H9 (cell line): ENCODE measurements at regions not wholly inside any gene's neighbourhood (a gene's known extent, or its start where the extent isn't known, plus 50 kb on each side); places are given as distances from the start of the nearest gene placed in this dataset.

Source experiments
- DNase-seq: peaks from one replicate; pipeline ENCODE4 v3.0.0-alpha.2; 2017
- H2AFZ ChIP-seq: one replicate; pipeline ENCODE4 v1.6.1; 2013; ENCODE audit warnings: mild to moderate bottlenecking, low read length, control low read depth, moderate library complexity
- H2AK5ac ChIP-seq: 2 replicates; pipeline ENCODE4 v1.6.1; 2013; ENCODE audit warnings: low read length, control low read depth, mixed read lengths; ENCODE audit not compliant: insufficient read length
- H2BK120ac ChIP-seq: one replicate; pipeline ENCODE4 v1.6.1; 2013; ENCODE audit warnings: low read depth, mild to moderate bottlenecking, low read length, control low read depth, inconsistent platforms; ENCODE audit not compliant: poor library complexity, severe bottlenecking
- H2BK12ac ChIP-seq: 2 replicates; pipeline ENCODE4 v1.6.1; 2013; ENCODE audit warnings: low read length, control low read depth, mixed read lengths, low read depth; ENCODE audit not compliant: insufficient read length
- H2BK15ac ChIP-seq: 2 replicates; pipeline ENCODE4 v1.6.1; 2013; ENCODE audit warnings: low read depth, low read length, control low read depth
- H2BK20ac ChIP-seq: one replicate; pipeline ENCODE4 v1.6.1; 2013; ENCODE audit warnings: low read depth, mild to moderate bottlenecking, low read length, control low read depth, inconsistent platforms; ENCODE audit not compliant: poor library complexity, severe bottlenecking
- H2BK5ac ChIP-seq: 2 replicates; pipeline ENCODE4 v1.6.1; 2013; ENCODE audit warnings: low read length, control low read depth, mixed read lengths; ENCODE audit not compliant: insufficient read length
- H3K14ac ChIP-seq: 2 replicates; pipeline ENCODE4 v1.6.1; 2013; ENCODE audit warnings: low read length, control low read depth; ENCODE audit not compliant: insufficient read depth
- H3K18ac ChIP-seq: 2 replicates; pipeline ENCODE4 v1.6.1; 2013; ENCODE audit warnings: low read depth, mild to moderate bottlenecking, mixed read lengths, low read length, control low read depth; ENCODE audit not compliant: insufficient read length
- H3K23ac ChIP-seq: 2 replicates; pipeline ENCODE4 v1.6.1; 2013; ENCODE audit warnings: low read length, control low read depth, mixed read lengths, low read depth; ENCODE audit not compliant: insufficient read length
- H3K23me2 ChIP-seq: 2 replicates; pipeline ENCODE4 v1.6.1; 2013; ENCODE audit warnings: low read depth, mild to moderate bottlenecking, mixed read lengths, low read length, control low read depth; ENCODE audit not compliant: insufficient read length, poor library complexity, severe bottlenecking
- H3K27ac ChIP-seq: 2 replicates; pipeline ENCODE4 v1.5.1; 2013; ENCODE audit warnings: low read length, control low read depth, mixed read lengths, low read depth; ENCODE audit not compliant: insufficient read length
- H3K27me3 ChIP-seq: 2 replicates; pipeline ENCODE4 v1.6.1; 2013; ENCODE audit warnings: low read length, control low read depth, inconsistent platforms; ENCODE audit not compliant: insufficient read depth
- H3K4ac ChIP-seq: 2 replicates; pipeline ENCODE4 v1.6.1; 2013; ENCODE audit warnings: low read depth, mild to moderate bottlenecking, control low read depth, inconsistent platforms, low read length, moderate library complexity
- H3K4me1 ChIP-seq: 2 replicates; pipeline ENCODE4 v1.6.1; 2013; ENCODE audit warnings: low read length, control low read depth, inconsistent platforms; ENCODE audit not compliant: insufficient read depth
- H3K4me2 ChIP-seq: 2 replicates; pipeline ENCODE4 v1.6.1; 2013; ENCODE audit warnings: low read length, control low read depth, mixed read lengths; ENCODE audit not compliant: insufficient read length, insufficient read depth
- H3K56ac ChIP-seq: 2 replicates; pipeline ENCODE4 v1.6.1; 2013; ENCODE audit warnings: low read depth, mild to moderate bottlenecking, mixed read lengths, low read length, control low read depth; ENCODE audit not compliant: insufficient read length
- H3K79me1 ChIP-seq: 2 replicates; pipeline ENCODE4 v1.6.1; 2013; ENCODE audit warnings: low read depth, mild to moderate bottlenecking, moderate library complexity, low read length, control low read depth, inconsistent platforms; ENCODE audit not compliant: insufficient read depth, poor library complexity, severe bottlenecking
- H3K79me2 ChIP-seq: 2 replicates; pipeline ENCODE4 v1.6.1; 2013; ENCODE audit warnings: low read length, control low read depth, inconsistent platforms; ENCODE audit not compliant: insufficient read depth
- H3K9ac ChIP-seq: 2 replicates; pipeline ENCODE4 v1.6.1; 2013; ENCODE audit warnings: low read length, control low read depth, mixed read lengths; ENCODE audit not compliant: insufficient read length; ENCODE audit errors: extremely low read depth
- H3K9me3 ChIP-seq: one replicate; pipeline ENCODE4 v1.6.1; 2013; ENCODE audit warnings: low read depth, low read length, inconsistent platforms; ENCODE audit not compliant: control insufficient read depth
- H3T11ph ChIP-seq: one replicate; pipeline ENCODE4 v1.6.1; 2013; ENCODE audit warnings: mild to moderate bottlenecking, low read length, control low read depth, inconsistent platforms
- H4K20me1 ChIP-seq: one replicate; pipeline ENCODE4 v1.6.1; 2013; ENCODE audit not compliant: control insufficient read depth, insufficient read length, insufficient read depth
- H4K5ac ChIP-seq: 2 replicates; pipeline ENCODE4 v1.6.1; 2013; ENCODE audit warnings: low read depth, mild to moderate bottlenecking, mixed read lengths, low read length, control low read depth; ENCODE audit not compliant: insufficient read length
- H4K8ac ChIP-seq: replicated peaks from 2 replicates; pipeline ENCODE4 v1.6.1; 2013; ENCODE audit warnings: low read length, control low read depth, mixed read lengths, low read depth; ENCODE audit not compliant: insufficient read length
- H4K91ac ChIP-seq: 2 replicates; pipeline ENCODE4 v1.6.1; 2013; ENCODE audit warnings: low read depth, mild to moderate bottlenecking, moderate library complexity, mixed read lengths, low read length, control low read depth; ENCODE audit not compliant: insufficient read length
- H3K27ac Mint-ChIP-seq, 3 experiments: 2 replicates in 2 of 3; 3 replicates in 1 of 3; pipeline ENCODE4 v1.8.0; 2020 to 2021; ENCODE audit warnings: mixed read lengths in 3 of 3, mild to moderate bottlenecking in 1 of 3, moderate library complexity in 1 of 3
- H3K27me3 Mint-ChIP-seq: 2 replicates; pipeline ENCODE4 v1.8.0; 2021; ENCODE audit warnings: low read depth, mild to moderate bottlenecking, moderate library complexity, mixed read lengths
- H3K36me3 Mint-ChIP-seq, 3 experiments: 2 replicates in 2 of 3; 3 replicates in 1 of 3; pipeline ENCODE4 v1.8.0; 2020 to 2021; ENCODE audit warnings: low read depth in 3 of 3, mixed read lengths in 3 of 3; ENCODE audit not compliant: insufficient read depth in 1 of 3
- H3K4me1 Mint-ChIP-seq, 2 experiments: 2 replicates each; pipeline ENCODE4 v1.8.0; 2020; ENCODE audit warnings: mixed read lengths in 2 of 2
- H3K4me3 Mint-ChIP-seq, 2 experiments: 2 replicates in 1 of 2; 3 replicates in 1 of 2; pipeline ENCODE4 v1.8.0; 2020 to 2021; ENCODE audit warnings: mild to moderate bottlenecking in 2 of 2, mixed read lengths in 2 of 2, moderate library complexity in 1 of 2
- H3K9me3 Mint-ChIP-seq, 2 experiments: 2 replicates in 1 of 2; 3 replicates in 1 of 2; pipeline ENCODE4 v1.8.0; 2020; ENCODE audit warnings: mild to moderate bottlenecking in 2 of 2, mixed read lengths in 2 of 2, moderate library complexity in 1 of 2
- WGBS: extraction: QIAGEN DNeasy Blood & Tissue Kit; methylation state at CpG from one replicate; pipeline ENCODE4 v1.1.7; 2013; ENCODE audit warnings: missing lambda C conversion rate, low lambda C conversion rate, mixed read lengths; ENCODE audit not compliant: insufficient read length; ENCODE audit errors: extremely low coverage; 5-methylcytosine and 5-hydroxymethylcytosine counted together
- TF ChIP-seq, protein P1 (sequence below): fragments of 200-600 bp; sonication (generic); conservative IDR thresholded peaks from 3 replicates; pipeline ENCODE4 v1.8.0; 2021; ENCODE audit warnings: antibody characterized with exemption, mild to moderate bottlenecking

GRCh38 chr3:159146392-159146791, 344.5 kb downstream of the MFSD1 start:
- Histone ChIP-seq H4K91ac (no peak overlapping the region), H3K18ac (no peak overlapping the region), H3K27ac (no peak overlapping the region), H3K79me2 (no peaks in the 10 kb centered on the region), H2AFZ (no peak overlapping the region), H2BK20ac (no peak overlapping the region), H3K9ac (no peak overlapping the region), H2BK5ac (no peak overlapping the region), H3K4me2 (no peak overlapping the region), H2BK15ac (no peak overlapping the region), H3K4me1 (no peaks in the 10 kb centered on the region; the same call in none of the 2 replicates), H3K27me3 (no peaks in the 10 kb centered on the region), H3K23me2 (no peaks in the 10 kb centered on the region), H3K9me3 (no peaks in the 10 kb centered on the region), H3K14ac (no peak overlapping the region), H2BK12ac (no peak overlapping the region), H3K4ac (no peak overlapping the region), H3K79me1 (no peaks in the 10 kb centered on the region), H4K20me1 (no peaks in the 10 kb centered on the region), H2BK120ac (no peak overlapping the region), H3K56ac (no peak overlapping the region), H3K23ac (no peak overlapping the region), H4K8ac (no peak overlapping the region), H2AK5ac (no peak overlapping the region), H3T11ph (no peak overlapping the region), H4K5ac (no peak overlapping the region)
- no peak for DNase-seq
- H3K36me3 Mint-ChIP-seq, result no peaks in the 10 kb centered on the region
- H3K27ac Mint-ChIP-seq, result no peak overlapping the region
- no peak overlapping the region for H3K4me3 Mint-ChIP-seq
- H3K27me3 Mint-ChIP-seq, result no peaks in the 10 kb centered on the region; the same call in 1 of the 2 replicates
- H3K4me1 Mint-ChIP-seq, result peaks cover 11 to 27% of the 10 kb centered on the region in 2 experiments
- H3K9me3 Mint-ChIP-seq, result no peaks in the 10 kb centered on the region
- TF ChIP-seq, protein P1, sequence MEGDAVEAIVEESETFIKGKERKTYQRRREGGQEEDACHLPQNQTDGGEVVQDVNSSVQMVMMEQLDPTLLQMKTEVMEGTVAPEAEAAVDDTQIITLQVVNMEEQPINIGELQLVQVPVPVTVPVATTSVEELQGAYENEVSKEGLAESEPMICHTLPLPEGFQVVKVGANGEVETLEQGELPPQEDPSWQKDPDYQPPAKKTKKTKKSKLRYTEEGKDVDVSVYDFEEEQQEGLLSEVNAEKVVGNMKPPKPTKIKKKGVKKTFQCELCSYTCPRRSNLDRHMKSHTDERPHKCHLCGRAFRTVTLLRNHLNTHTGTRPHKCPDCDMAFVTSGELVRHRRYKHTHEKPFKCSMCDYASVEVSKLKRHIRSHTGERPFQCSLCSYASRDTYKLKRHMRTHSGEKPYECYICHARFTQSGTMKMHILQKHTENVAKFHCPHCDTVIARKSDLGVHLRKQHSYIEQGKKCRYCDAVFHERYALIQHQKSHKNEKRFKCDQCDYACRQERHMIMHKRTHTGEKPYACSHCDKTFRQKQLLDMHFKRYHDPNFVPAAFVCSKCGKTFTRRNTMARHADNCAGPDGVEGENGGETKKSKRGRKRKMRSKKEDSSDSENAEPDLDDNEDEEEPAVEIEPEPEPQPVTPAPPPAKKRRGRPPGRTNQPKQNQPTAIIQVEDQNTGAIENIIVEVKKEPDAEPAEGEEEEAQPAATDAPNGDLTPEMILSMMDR, result no peak
- WGBS, result no CpG with 5 or more reads among the region's 3 CpGs
